ENCODE measurements at regions not wholly inside any gene's neighbourhood (a gene's known extent, or its start where the extent isn't known, plus 50 kb on each side); places are given as distances from the start of the nearest gene placed in this dataset.
"Not testable (repeated sequence)": the region's sequence is repeated elsewhere in the genome, so short reads cannot be mapped to it uniquely, and the experiment has no call there.

DNA sequence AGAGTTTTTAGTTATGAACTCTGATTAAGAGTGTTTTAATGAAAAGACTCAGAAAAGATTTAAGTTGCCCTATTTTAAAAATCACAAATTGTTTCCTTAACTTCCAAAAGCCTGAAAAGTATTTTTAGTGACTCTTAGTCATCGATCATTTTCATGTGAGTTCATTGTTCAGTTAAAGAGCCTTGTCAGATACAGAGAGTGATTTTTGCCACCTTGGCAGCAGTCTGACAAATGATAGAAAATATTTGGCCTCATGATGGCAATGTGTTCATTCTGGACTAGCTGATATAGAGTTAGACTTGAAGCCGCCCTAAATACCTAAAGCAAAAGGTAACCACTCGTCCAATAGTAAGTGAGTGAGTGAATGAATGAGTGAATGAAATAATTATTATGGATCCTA is 225.8 kb downstream of the CPS1 start:
- Histone ChIP-seq H3K4me3 (replicated peaks in 1 of 3; ENCODE audit: low read depth in 2 of 3, low read length in 3 of 3) (no peak overlapping the region), H2AFZ (ENCODE audit: insufficient read depth, low read depth, low read length, poor library complexity, severe bottlenecking) (no peak overlapping the region), H3K4me2 (replicated peaks; ENCODE audit: extremely low read depth, low read length, poor library complexity, severe bottlenecking) (no peak overlapping the region), H3K9me3 (replicated peaks in 1 of 2; ENCODE audit: control insufficient read depth in 1 of 2, insufficient read depth in 1 of 2, low read length in 2 of 2) (no peaks in the 10 kb centered on the region), H3K79me2 (ENCODE audit: insufficient read depth, low read length) (no peaks in the 10 kb centered on the region), H3K9ac (ENCODE audit: insufficient read depth, low read length, poor library complexity, severe bottlenecking) (no peak overlapping the region), H3K4me1 (ENCODE audit: control insufficient read depth in 1 of 2, insufficient read depth in 2 of 2, low read length in 2 of 2) (no peaks in the 10 kb centered on the region), H3K36me3 (replicated peaks in 1 of 2; ENCODE audit: control insufficient read depth in 1 of 2, insufficient read depth in 2 of 2, low read length in 2 of 2) (no peaks in the 10 kb centered on the region), H4K20me1 (ENCODE audit: insufficient read depth, low read length) (no peaks in the 10 kb centered on the region), H3K27ac (ENCODE audit: low read depth in 1 of 2, low read length in 2 of 2) (no peak overlapping the region), H3K27me3 (ENCODE audit: control insufficient read depth in 2 of 2, insufficient read depth in 2 of 2, low read length in 2 of 2) (no peaks in the 10 kb centered on the region)
- no CpG with 5 or more reads among the region's 3 CpGs for WGBS (ENCODE audit: insufficient coverage)
- peaks cover 0 to 1% (median 0%) of the 10 kb centered on the region in 7 donors for H3K9me3 Mint-ChIP-seq
- intact Hi-C loops (cut with micrococcal nuclease): no loop called here
- H3K4me3 Mint-ChIP-seq: no peak overlapping the region
- no peaks in the 10 kb centered on the region for H3K27me3 Mint-ChIP-seq (ENCODE audit: low read depth in 3 of 3)
- H3K36me3 Mint-ChIP-seq: no peaks in the 10 kb centered on the region
- TF ChIP-seq, protein P1, sequence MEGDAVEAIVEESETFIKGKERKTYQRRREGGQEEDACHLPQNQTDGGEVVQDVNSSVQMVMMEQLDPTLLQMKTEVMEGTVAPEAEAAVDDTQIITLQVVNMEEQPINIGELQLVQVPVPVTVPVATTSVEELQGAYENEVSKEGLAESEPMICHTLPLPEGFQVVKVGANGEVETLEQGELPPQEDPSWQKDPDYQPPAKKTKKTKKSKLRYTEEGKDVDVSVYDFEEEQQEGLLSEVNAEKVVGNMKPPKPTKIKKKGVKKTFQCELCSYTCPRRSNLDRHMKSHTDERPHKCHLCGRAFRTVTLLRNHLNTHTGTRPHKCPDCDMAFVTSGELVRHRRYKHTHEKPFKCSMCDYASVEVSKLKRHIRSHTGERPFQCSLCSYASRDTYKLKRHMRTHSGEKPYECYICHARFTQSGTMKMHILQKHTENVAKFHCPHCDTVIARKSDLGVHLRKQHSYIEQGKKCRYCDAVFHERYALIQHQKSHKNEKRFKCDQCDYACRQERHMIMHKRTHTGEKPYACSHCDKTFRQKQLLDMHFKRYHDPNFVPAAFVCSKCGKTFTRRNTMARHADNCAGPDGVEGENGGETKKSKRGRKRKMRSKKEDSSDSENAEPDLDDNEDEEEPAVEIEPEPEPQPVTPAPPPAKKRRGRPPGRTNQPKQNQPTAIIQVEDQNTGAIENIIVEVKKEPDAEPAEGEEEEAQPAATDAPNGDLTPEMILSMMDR (IDR thresholded peaks at IDR 0.05): no peak
- no peaks in the 10 kb centered on the region for H3K4me1 Mint-ChIP-seq
- DNase-seq: no peak
- H3K27ac Mint-ChIP-seq: no peak overlapping the region

DNA sequence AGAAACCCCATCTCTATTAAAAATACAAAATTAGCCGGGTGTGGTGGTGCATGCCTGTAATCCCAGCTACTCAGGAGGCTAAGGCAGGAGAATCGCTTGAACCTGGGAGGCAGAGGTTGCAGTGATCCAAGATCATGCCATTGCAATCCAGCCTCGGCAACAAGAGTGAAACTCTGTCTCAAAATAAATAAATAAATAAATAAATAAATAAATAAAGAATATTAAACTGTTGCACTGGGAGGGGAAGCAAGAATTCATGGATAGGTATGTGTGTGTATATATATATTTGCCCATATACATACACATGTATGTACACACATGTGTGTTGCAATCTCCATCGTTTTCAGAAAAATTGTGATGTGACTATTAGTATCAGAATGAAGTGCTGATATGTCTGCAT is 231.4 kb downstream of the CPS1 start:
- H2AFZ ChIP-seq (ENCODE audit: insufficient read depth, low read depth, low read length, poor library complexity, severe bottlenecking); H3K4me1 ChIP-seq (ENCODE audit: control insufficient read depth in 1 of 2, insufficient read depth in 2 of 2, low read length in 2 of 2); H3K27ac ChIP-seq (ENCODE audit: low read depth in 1 of 2, low read length in 2 of 2); H3K9me3 Mint-ChIP-seq; H3K4me2 ChIP-seq (replicated peaks; ENCODE audit: extremely low read depth, low read length, poor library complexity, severe bottlenecking); H3K36me3 ChIP-seq (replicated peaks in 1 of 2; ENCODE audit: control insufficient read depth in 1 of 2, insufficient read depth in 2 of 2, low read length in 2 of 2); H3K79me2 ChIP-seq (ENCODE audit: insufficient read depth, low read length); DNase-seq; H3K9me3 ChIP-seq (replicated peaks in 1 of 2; ENCODE audit: control insufficient read depth in 1 of 2, insufficient read depth in 1 of 2, low read length in 2 of 2); H3K4me3 ChIP-seq (replicated peaks in 1 of 3; ENCODE audit: low read depth in 2 of 3, low read length in 3 of 3); H3K27ac Mint-ChIP-seq; intact Hi-C loops (cut with micrococcal nuclease); H3K36me3 Mint-ChIP-seq; H3K4me3 Mint-ChIP-seq; H3K4me1 Mint-ChIP-seq; H3K27me3 ChIP-seq (ENCODE audit: control insufficient read depth in 2 of 2, insufficient read depth in 2 of 2, low read length in 2 of 2); H4K20me1 ChIP-seq (ENCODE audit: insufficient read depth, low read length); H3K9ac ChIP-seq (ENCODE audit: insufficient read depth, low read length, poor library complexity, severe bottlenecking); H3K27me3 Mint-ChIP-seq (ENCODE audit: low read depth in 3 of 3): not testable (repeated sequence)
- WGBS (ENCODE audit: insufficient coverage): no CpG with 5 or more reads among the region's 4 CpGs
